ENCODE measurements at regions not wholly inside any gene's neighbourhood (a gene's known extent, or its start where the extent isn't known, plus 50 kb on each side); places are given as distances from the start of the nearest gene placed in this dataset.

GRCh38 chr6:21450628-21451027, 142.9 kb upstream of the SOX4 start:
- no peak for TF ChIP-seq CTCF (IDR thresholded peaks at IDR 0.05; ENCODE audit: insufficient read depth, low read length)
- no peak for TF ChIP-seq REST (IDR thresholded peaks at IDR 0.05; ENCODE audit: insufficient replicate concordance, low read depth)
- no peak for TF ChIP-seq POLR2AphosphoS5 (IDR thresholded peaks at IDR 0.05; ENCODE audit: low read depth)
- TF ChIP-seq SPI1 (IDR thresholded peaks at IDR 0.05; ENCODE audit: borderline replicate concordance, low read depth): no peak
- TF ChIP-seq GABPA (IDR thresholded peaks at IDR 0.05; ENCODE audit: low read depth): no peak

Data from HL-60 (cell line).